GM21737 (cell line): ENCODE measurements at regions not wholly inside any gene's neighbourhood (a gene's known extent, or its start where the extent isn't known, plus 50 kb on each side); places are given as distances from the start of the nearest gene placed in this dataset.
"Not testable (repeated sequence)": the region's sequence is repeated elsewhere in the genome, so short reads cannot be mapped to it uniquely, and the experiment has no call there.

Experiments
- ATAC-seq: cut with Tn5 transposase; IDR thresholded peaks from one replicate; pipeline ENCODE4 v1.9.1; 2021; ENCODE audit warnings: mild to moderate bottlenecking, moderate library complexity; ENCODE audit not compliant: unreplicated experiment

- no peak for ATAC-seq
Measured at GRCh38 chr6:74439123-74439811, 743.3 kb downstream of the CD109 start.

DNA sequence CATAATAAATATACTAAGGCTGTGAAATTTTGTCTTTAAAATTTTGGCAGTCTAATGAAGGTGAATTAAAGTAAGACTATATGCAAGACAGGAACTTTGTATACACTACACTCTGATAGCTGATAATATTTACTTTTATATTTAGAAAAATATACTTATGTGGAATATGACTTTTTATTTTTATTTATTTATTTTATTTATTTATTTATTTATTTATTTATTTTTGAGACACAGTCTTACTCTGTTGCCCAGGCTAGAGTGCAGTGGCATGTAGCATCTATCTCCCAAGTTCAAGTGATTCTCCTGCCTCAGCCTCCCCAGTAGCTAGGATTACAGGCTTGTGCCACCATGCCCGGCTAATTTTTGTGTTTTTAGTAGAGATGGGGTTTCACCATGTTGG, 742.4 kb downstream of the CD109 start:
- not testable (repeated sequence) for ATAC-seq

GRCh38 chr6:74434171-74434570, 738.2 kb downstream of the CD109 start:
- ATAC-seq = no peak

- ATAC-seq = no peak
Measured at GRCh38 chr6:74431873-74432580, 736.0 kb downstream of the CD109 start.

DNA sequence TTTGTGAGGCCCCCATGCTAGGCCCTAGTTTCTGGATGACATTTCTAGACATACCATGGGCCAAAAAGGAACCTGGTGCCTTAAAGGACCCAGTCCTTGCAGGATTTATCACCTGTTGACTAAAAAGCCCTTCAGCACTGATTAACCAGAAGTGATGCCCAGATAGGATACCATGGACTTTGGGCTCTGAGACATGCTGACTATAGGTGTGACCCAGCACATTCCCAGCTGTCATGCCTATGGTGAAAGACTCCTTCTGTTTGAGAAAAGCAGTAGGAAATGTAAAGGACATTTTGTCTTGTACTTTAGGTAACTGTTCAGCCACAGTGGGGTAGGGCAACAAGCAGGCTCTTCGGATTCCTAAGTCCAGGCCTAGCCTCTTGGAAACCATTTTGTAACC, 724.2 kb downstream of the CD109 start:
- ATAC-seq = no peak

DNA sequence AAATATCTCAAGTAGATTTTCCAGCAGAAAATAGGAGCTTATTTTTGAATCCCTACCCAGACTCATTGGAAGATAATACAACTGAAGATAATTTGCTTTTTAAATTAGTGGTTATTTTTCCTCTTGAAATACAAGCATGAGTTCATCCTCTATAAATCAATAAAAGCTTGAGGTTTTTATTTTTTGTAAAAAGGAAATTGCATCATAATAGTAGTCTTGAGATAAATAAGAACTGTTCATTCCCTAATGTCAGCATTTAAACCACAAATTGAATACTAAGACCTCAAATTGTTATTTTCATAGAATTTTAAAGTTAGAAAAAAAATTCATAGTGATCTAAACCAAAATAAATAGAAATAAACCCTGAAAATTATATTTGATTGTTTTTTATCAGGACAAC, 719.1 kb downstream of the CD109 start:
- ATAC-seq = no peak

DNA sequence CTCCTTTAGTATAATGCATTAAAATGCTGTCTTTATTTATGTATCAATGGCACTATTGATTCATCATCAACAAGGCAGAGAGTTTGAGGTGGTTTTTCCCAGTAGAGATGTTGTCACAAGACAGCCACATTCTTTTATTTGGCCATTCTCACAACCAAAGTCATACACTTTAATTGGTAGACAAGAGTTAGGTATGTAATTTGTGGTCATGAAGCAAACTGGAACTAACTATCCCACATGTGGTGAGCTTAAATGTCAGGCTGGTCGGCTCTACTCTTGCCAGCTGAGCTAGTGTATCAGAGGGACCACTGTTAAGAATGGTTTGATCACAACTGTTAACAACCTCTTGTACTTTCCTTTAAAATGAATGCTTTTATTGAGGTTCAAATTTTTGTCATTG, 714.6 kb downstream of the CD109 start:
- no peak for ATAC-seq

- ATAC-seq = no peak
Measured at GRCh38 chr6:74409447-74409846, 713.4 kb downstream of the CD109 start.

DNA sequence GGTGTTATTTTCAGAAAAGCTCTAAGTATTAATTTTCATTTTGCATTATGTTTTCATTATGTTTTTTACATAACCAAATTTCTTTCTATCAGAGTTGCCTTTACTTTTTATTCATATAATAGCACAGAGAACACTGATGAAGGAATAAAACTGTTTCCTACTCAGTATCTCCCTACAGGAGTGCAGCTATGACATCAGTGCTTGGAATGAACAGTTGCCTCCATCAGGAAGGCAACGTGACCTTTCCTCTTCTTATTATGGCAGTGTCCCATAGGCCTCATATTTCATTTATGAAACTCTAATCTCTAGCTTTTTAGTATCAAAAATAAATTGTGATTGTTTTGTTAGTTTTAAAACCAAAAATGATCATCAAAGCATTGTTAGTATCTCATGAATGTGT, 712.8 kb downstream of the CD109 start:
- ATAC-seq = no peak

- no peak for ATAC-seq
Measured at GRCh38 chr6:74404366-74404765, 708.4 kb downstream of the CD109 start.

DNA sequence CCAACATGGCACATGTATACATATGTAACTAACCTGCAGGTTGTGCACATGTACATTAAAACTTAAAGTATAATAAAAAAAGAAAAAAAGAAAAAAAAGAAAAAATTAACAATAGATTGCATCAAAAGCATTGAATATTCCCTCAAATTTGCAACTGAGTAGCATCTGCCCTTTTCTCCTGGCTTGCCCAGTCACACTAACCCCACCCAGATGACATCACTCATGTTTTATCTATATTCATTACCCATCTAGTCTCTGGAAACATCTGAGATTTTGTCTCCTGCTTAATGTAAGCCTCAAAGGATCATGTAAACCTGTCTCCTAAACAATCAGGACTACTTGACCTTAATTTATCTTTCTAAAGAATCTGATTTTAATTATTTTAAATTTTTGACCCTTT, 706.8 kb downstream of the CD109 start:
- ATAC-seq = no peak

DNA sequence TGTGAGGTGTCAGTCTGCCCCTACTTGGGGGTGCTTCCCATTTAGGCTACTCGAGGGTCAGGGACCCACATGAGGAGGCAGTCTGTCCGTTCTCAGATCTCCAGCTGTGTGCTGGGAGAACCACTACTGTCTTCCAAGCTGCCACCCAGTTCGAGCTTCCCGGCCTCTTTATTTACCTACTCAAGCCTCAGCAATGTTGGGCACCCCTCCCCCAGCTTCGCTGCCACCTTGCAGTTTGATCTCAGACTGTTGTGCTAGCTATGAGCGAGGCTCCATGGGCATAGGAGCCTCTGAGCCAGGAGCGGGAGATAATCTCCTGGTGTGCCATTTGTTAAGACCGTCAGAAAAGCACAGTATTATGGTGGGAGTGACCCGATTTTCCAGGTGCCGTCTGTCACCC, 682.4 kb downstream of the CD109 start:
- not testable (repeated sequence) for ATAC-seq

DNA sequence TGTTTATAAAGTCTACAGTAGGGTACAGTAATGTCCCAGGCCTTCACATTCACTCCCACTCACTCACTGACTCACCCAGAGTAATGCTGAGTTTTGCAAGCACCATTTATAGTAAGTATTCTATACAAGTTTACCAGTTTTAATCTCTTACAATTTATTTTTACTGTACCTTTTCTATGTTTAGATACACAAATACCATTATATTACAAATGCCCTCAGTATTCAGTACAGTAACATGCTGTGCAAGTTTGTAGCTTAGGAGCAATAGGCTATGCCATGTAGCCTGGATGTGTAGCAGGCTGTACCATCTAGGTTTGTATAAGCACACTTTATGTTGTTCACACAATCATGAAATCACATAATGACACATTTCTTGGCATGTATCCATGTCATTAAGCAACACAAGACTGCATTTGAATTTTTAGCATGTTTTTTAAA, 673.6 kb downstream of the CD109 start:
- ATAC-seq = no peak

DNA sequence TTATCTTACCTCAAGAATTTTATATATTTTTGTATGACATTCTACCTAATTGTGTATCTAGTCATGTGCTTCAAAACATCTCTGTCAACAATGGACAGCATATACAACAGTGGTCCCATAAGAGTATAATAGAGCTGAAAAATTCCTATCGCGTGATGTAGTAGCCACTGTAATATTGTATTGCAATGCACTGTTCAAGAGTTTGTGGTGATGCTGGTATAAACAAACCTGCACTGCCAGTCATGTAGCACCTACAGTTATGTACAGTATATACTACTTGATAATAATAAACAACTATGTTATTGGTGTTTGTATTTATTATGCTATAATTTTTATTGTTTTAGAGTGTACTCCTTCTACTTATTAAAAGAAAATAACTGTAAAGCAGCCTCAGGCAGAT, 672.7 kb downstream of the CD109 start:
- ATAC-seq = no peak

- no peak for ATAC-seq
Measured at GRCh38 chr6:74366634-74367033, 670.6 kb downstream of the CD109 start.

- no peak for ATAC-seq
Measured at GRCh38 chr6:74362391-74362790, 666.4 kb downstream of the CD109 start.

GRCh38 chr6:74357321-74357720, 661.3 kb downstream of the CD109 start:
- ATAC-seq = no peak

DNA sequence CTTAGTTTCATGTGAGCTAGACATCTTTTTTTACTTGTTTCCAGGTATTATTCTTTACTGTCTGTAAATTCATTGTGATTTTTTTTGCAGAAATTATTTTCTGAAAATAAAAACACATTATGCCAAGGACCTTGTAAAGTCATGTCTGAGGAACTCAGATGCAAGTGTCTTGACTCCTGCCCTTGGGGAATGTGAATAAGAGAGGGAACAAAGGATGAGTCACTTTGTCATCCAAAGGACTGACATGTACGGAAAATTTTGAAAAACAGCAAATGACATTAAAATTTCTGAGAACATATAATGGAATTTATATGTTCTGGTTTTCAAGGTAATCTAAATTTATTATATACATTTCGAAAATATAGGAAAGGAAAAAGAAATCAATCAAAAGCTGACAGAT, 660.4 kb downstream of the CD109 start:
- no peak for ATAC-seq

DNA sequence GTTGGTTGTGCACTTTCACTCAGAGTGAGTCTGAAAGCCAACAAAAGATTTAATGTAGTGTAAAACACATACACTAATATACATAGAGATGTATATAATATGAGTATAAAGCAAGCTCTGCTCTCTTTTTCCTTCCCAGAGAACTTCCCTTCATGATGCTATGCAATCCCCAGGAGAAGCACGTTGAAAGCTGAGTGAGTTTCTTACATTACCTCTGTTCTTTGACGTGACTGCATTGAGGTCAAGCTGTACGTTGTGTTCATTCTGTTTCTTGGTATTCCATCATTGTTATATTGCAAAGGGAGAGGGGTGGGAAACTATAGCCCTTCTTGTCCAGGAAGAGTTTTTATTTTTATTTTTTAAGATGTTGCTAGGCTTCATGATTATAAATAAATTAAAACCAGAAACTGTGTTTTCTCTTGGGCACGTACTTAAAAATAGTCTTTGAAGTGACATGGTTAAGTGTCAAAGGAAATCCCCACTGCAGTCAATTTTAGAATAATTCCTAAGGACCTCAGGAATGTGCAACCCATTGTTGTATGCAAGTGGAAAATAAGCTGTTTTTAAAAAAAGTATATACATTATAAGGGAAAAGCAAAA, 651.0 kb downstream of the CD109 start:
- ATAC-seq = no peak

GRCh38 chr6:74343804-74344203, 647.8 kb downstream of the CD109 start:
- no peak for ATAC-seq

DNA sequence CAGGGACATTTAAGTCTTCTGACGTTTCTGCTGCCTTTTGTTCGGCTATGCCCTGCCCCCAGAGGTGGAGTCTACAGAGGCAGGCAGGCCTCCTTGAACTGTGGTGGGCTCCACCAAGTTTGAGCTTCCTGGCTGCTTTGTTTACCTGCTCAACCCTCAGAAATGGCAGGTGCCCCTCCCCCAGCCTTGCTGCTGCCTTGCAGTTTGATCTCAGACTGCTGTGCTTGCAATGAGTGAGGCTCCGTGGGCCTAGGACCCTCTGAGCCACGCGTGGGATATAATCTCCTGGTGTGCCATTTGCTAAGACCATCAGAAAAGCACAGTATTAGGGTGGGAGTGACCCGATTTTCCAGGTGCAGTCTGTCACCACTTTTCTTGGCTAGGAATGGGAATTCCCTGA, 647.3 kb downstream of the CD109 start:
- not testable (repeated sequence) for ATAC-seq

DNA sequence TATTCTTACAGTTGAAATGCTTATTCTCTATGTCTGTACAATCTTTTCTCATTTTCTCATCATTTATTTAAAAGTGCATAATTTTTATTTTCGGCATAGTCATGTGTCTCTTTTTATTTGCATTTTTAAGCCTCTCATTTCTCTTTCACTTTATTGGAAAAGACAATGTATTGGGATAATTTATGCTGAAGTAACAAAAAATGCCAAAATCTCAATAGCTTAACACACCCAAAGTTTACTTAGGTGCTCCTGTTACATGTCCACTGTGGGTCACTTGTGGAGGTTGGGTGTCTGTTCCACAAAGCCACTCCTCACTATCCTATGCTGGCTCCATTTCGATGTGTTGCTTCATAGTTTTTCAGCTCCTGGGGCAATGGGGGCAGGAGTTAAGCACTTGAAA, 638.7 kb downstream of the CD109 start:
- no peak for ATAC-seq
